Kidney tubule cell (primary cell): ENCODE measurements at regions not wholly inside any gene's neighbourhood (a gene's known extent, or its start where the extent isn't known, plus 50 kb on each side); places are given as distances from the start of the nearest gene placed in this dataset.

ENCODE experiments used
- DNase-seq: peaks from one replicate; pipeline ENCODE4 v3.0.0-alpha.2; 2018; ENCODE audit warnings: low spot score

GRCh38 chr5:96035796-96036195, 74.1 kb upstream of the ELL2 start:
- DNase-seq = no peak

- DNase-seq = no peak
These were observed 71.5 kb upstream of the ELL2 start for GRCh38 chr5:96033116-96033515.

- peak; percentile 91 for DNase-seq
These were observed 70.2 kb upstream of the ELL2 start for GRCh38 chr5:96031811-96032261.

- no peak for DNase-seq
These were observed 69.5 kb upstream of the ELL2 start for GRCh38 chr5:96031180-96031579.

GRCh38 chr5:96026406-96027041, 64.9 kb upstream of the ELL2 start:
- DNase-seq = peak; percentile 79

- DNase-seq = no peak
These were observed 63.2 kb upstream of the ELL2 start for GRCh38 chr5:96024683-96025475.

GRCh38 chr5:96023518-96023917, 61.9 kb upstream of the ELL2 start:
- DNase-seq = peak; percentile 34

GRCh38 chr5:96022971-96023370, 61.3 kb upstream of the ELL2 start:
- DNase-seq = peak; percentile 36

- DNase-seq = no peak
These were observed 56.3 kb upstream of the ELL2 start for GRCh38 chr5:96017951-96018350.

- no peak for DNase-seq
These were observed 54.6 kb upstream of the ELL2 start for GRCh38 chr5:96016216-96016615.

- no peak for DNase-seq
These were observed 54.1 kb upstream of the ELL2 start for GRCh38 chr5:96015709-96016108.

- no peak for DNase-seq
These were observed 52.7 kb upstream of the ELL2 start for GRCh38 chr5:96014395-96014794.

- DNase-seq = no peak
These were observed 51.6 kb upstream of the ELL2 start for GRCh38 chr5:96013254-96013653.

GRCh38 chr5:96012399-96012798, 50.7 kb upstream of the ELL2 start:
- DNase-seq = no peak
